GM12878 (cell line): ENCODE measurements at regions not wholly inside any gene's neighbourhood (a gene's known extent, or its start where the extent isn't known, plus 50 kb on each side); places are given as distances from the start of the nearest gene placed in this dataset.

Experiments
- ATAC-seq: fragments of 200-7000 bp; cut with Tn5 transposase; 3 replicates; pipeline ENCODE4 v1.9.1; 2020; ENCODE audit warnings: mild to moderate bottlenecking, moderate library complexity
- BruUV-seq: library from RNA; stranded (reverse); fragments of 400-500 nt; replicated peaks from 2 replicates; lab custom pipeline; 2021; lab: Mats Ljungman, UMichigan
- CTCF ChIA-PET: fragments of 300-600 bp; sonication (Branson Sonifier 250); formaldehyde crosslinking; extraction: SDS; loops from one replicate; lab custom pipeline; 2021; ENCODE audit warnings: inconsistent platforms; lab: Yijun Ruan, JAX
- POLR2A ChIA-PET: fragments of 350-600 bp; formaldehyde crosslinking; extraction: SDS; loops from one replicate; lab custom pipeline; 2021; ENCODE audit warnings: inconsistent platforms; lab: Charles Lee
- RAD21 ChIA-PET: fragments of 300-600 bp; sonication (Branson Sonifier 250); formaldehyde crosslinking; loops from one replicate; lab custom pipeline; 2023; ENCODE audit warnings: antibody characterized with exemption; ENCODE audit not compliant: unreplicated experiment; lab: Charles Lee
- SMC1A ChIA-PET: fragments of 300-600 bp; sonication (Branson Sonifier 250); formaldehyde crosslinking; loops from one replicate; lab custom pipeline; 2023; ENCODE audit not compliant: unreplicated experiment, uncharacterized antibody; lab: Charles Lee
- DNase-seq: peaks from one replicate; pipeline ENCODE4 v3.0.0-alpha.2; 2011; ENCODE audit warnings: low read depth, low spot score
- FAIRE-seq: peaks from 3 replicates; lab custom pipeline; 2011; peaks lifted over from hg19 to GRCh38; lab: Jason Lieb, UNC
- H2AFZ ChIP-seq: 2 replicates; pipeline ENCODE4 v1.6.0; 2011; ENCODE audit warnings: low read depth, low read length, control low read depth; ENCODE audit not compliant: control insufficient read depth
- H3K27ac ChIP-seq: 2 replicates; pipeline ENCODE4 v1.5.1; 2011; ENCODE audit warnings: control low read depth; ENCODE audit not compliant: control insufficient read depth, insufficient read depth
- H3K27me3 ChIP-seq, 2 experiments: replicated peaks in 1 of 2; 2 replicates each; pipeline versions ENCODE4 v1.6.0 to v1.6.1; 2011; ENCODE audit warnings: low read length in 1 of 2; ENCODE audit not compliant: control insufficient read depth in 2 of 2, insufficient read depth in 2 of 2
- H3K36me3 ChIP-seq, 2 experiments: 2 replicates each; pipeline ENCODE4 v1.5.1; 2011; ENCODE audit warnings: low read length in 1 of 2; ENCODE audit not compliant: control insufficient read depth in 2 of 2, insufficient read depth in 2 of 2
- H3K4me1 ChIP-seq: 2 replicates; pipeline ENCODE4 v1.6.1; 2011; ENCODE audit warnings: mild to moderate bottlenecking, low read length, moderate library complexity, mixed read lengths; ENCODE audit not compliant: control insufficient read depth, insufficient read depth
- H3K4me2 ChIP-seq: 2 replicates; pipeline ENCODE4 v1.6.0; 2011; ENCODE audit warnings: control low read depth; ENCODE audit not compliant: control insufficient read depth, insufficient read depth
- H3K4me3 ChIP-seq: fragments of 200-600 bp; sonication (generic); 2 replicates; pipeline ENCODE4 v1.5.1; 2016
- H3K79me2 ChIP-seq: 2 replicates; pipeline ENCODE4 v1.6.0; 2011; ENCODE audit warnings: low read length; ENCODE audit not compliant: control insufficient read depth, insufficient read depth
- H3K9ac ChIP-seq: 2 replicates; pipeline ENCODE4 v1.8.0; 2011; ENCODE audit warnings: low read length, control low read depth, mixed read lengths; ENCODE audit not compliant: control insufficient read depth, insufficient read depth
- H3K9me3 ChIP-seq: replicated peaks from 3 replicates; pipeline ENCODE4 v1.5.1; 2011; ENCODE audit warnings: mild to moderate bottlenecking, low read length; ENCODE audit not compliant: control insufficient read depth, insufficient read depth
- H4K20me1 ChIP-seq: 2 replicates; pipeline ENCODE4 v1.6.0; 2011; ENCODE audit not compliant: control insufficient read depth, insufficient read depth
- BRCA1 ChIP-seq: IDR thresholded peaks from 2 replicates; pipeline ENCODE4 v1.6.1; 2011; ENCODE audit warnings: low read depth, low read length, improper control_type of control experiment
- FOXM1 ChIP-seq: IDR thresholded peaks from 2 replicates; pipeline ENCODE4 v1.6.1; 2012; ENCODE audit warnings: low read depth, mild to moderate bottlenecking, inconsistent platforms, low read length, moderate library complexity
- LARP7 ChIP-seq: fragments of 450-650 bp; IDR thresholded peaks from 2 replicates; pipeline ENCODE4 v1.6.1; 2017; ENCODE audit warnings: mild to moderate bottlenecking
- MTA3 ChIP-seq: IDR thresholded peaks from 2 replicates; pipeline ENCODE4 v1.6.1; 2012; ENCODE audit warnings: low read length, inconsistent platforms, borderline replicate concordance
- POLR2AphosphoS2 ChIP-seq: IDR thresholded peaks from 2 replicates; pipeline ENCODE4 v1.6.1; 2011; ENCODE audit warnings: low read depth, mild to moderate bottlenecking, low read length, improper control_type of control experiment, moderate library complexity
- POLR2AphosphoS5 ChIP-seq: IDR thresholded peaks from 2 replicates; pipeline ENCODE4 v1.6.1; 2011; ENCODE audit warnings: mild to moderate bottlenecking, low read length, inconsistent platforms
- RAD51 ChIP-seq: fragments of 450-650 bp; IDR thresholded peaks from 2 replicates; pipeline ENCODE4 v1.6.1; 2016; ENCODE audit warnings: moderate library complexity, mild to moderate bottlenecking, inconsistent platforms
- RCOR1 ChIP-seq: conservative IDR thresholded peaks from 2 replicates; pipeline ENCODE4 v1.6.1; 2012; ENCODE audit warnings: low read depth, low read length, improper control_type of control experiment
- TBL1XR1 ChIP-seq: IDR thresholded peaks from 2 replicates; pipeline ENCODE4 v1.6.1; 2012; ENCODE audit warnings: low read depth, low read length, improper control_type of control experiment
- ZNF24 ChIP-seq: fragments of 450-650 bp; IDR thresholded peaks from 2 replicates; pipeline ENCODE4 v1.6.1; 2017; ENCODE audit warnings: antibody characterized with exemption, mild to moderate bottlenecking
- WGBS: methylation state at CpG from one replicate; pipeline ENCODE4 v1.1.6; 2016; ENCODE audit warnings: low lambda C conversion rate; ENCODE audit not compliant: insufficient replicate concordance, insufficient coverage; ENCODE audit errors: missing lambda C conversion rate; 5-methylcytosine and 5-hydroxymethylcytosine counted together
- in situ Hi-C: fragments of 300-500 bp; cut with MboI; formaldehyde crosslinking; loops from 9 replicates; pipeline ENCODE4 v1.14.3; 2018; ENCODE audit warnings: mixed read lengths
- intact Hi-C: fragments of 100-400 bp; cut with micrococcal nuclease; formaldehyde crosslinking; loops from one replicate; pipeline ENCODE4 v1.14.2; 2022; ENCODE audit not compliant: unreplicated experiment
- TF ChIP-seq, protein P1 (sequence below): IDR thresholded peaks from 2 replicates; pipeline ENCODE4 v1.6.1; 2011; ENCODE audit warnings: borderline replicate concordance, low read depth, mild to moderate bottlenecking, moderate library complexity, mixed read lengths, low read length; ENCODE audit not compliant: insufficient read depth; ENCODE audit errors: extremely low read length
- TF ChIP-seq, protein P2 (sequence below): fragments of 450-650 bp; formaldehyde crosslinking; IDR thresholded peaks from 2 replicates; pipeline ENCODE4 v1.5.0; 2022; ENCODE audit warnings: mild to moderate bottlenecking, missing genetic modification characterization
- TF ChIP-seq, protein P3 (sequence below): fragments of 450-650 bp; conservative IDR thresholded peaks from 2 replicates; pipeline ENCODE4 v1.6.1; 2017; ENCODE audit warnings: mild to moderate bottlenecking, moderate library complexity

DNA sequence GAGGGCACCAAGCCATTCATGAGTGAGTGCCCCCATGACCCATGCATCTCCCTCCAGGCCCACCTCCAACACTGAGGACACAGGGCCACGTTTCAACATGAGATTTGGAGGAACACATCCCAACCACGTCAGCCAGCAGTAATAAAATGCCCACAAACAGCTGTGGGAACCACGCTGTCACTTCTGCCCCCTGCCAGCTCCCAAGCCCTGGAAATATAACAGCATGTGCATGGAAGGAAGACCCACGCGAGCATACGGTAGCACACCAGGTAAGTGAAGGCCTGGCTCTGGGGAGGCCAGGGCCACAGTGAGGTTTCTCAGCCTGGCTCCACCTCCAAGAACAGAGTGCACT is 168.9 kb upstream of the PFKP start (continued):
- TF ChIP-seq, protein P1, sequence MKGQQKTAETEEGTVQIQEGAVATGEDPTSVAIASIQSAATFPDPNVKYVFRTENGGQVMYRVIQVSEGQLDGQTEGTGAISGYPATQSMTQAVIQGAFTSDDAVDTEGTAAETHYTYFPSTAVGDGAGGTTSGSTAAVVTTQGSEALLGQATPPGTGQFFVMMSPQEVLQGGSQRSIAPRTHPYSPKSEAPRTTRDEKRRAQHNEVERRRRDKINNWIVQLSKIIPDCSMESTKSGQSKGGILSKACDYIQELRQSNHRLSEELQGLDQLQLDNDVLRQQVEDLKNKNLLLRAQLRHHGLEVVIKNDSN: no peak
- TF ChIP-seq LARP7 (no peak), POLR2AphosphoS5 (no peak), BRCA1 (no peak), RCOR1 (no peak)
- TF ChIP-seq, protein P2, sequence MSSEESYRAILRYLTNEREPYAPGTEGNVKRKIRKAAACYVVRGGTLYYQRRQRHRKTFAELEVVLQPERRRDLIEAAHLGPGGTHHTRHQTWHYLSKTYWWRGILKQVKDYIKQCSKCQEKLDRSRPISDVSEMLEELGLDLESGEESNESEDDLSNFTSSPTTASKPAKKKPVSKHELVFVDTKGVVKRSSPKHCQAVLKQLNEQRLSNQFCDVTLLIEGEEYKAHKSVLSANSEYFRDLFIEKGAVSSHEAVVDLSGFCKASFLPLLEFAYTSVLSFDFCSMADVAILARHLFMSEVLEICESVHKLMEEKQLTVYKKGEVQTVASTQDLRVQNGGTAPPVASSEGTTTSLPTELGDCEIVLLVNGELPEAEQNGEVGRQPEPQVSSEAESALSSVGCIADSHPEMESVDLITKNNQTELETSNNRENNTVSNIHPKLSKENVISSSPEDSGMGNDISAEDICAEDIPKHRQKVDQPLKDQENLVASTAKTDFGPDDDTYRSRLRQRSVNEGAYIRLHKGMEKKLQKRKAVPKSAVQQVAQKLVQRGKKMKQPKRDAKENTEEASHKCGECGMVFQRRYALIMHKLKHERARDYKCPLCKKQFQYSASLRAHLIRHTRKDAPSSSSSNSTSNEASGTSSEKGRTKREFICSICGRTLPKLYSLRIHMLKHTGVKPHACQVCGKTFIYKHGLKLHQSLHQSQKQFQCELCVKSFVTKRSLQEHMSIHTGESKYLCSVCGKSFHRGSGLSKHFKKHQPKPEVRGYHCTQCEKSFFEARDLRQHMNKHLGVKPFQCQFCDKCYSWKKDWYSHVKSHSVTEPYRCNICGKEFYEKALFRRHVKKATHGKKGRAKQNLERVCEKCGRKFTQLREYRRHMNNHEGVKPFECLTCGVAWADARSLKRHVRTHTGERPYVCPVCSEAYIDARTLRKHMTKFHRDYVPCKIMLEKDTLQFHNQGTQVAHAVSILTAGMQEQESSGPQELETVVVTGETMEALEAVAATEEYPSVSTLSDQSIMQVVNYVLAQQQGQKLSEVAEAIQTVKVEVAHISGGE (CRISPR knock-in tag): no peak

DNA sequence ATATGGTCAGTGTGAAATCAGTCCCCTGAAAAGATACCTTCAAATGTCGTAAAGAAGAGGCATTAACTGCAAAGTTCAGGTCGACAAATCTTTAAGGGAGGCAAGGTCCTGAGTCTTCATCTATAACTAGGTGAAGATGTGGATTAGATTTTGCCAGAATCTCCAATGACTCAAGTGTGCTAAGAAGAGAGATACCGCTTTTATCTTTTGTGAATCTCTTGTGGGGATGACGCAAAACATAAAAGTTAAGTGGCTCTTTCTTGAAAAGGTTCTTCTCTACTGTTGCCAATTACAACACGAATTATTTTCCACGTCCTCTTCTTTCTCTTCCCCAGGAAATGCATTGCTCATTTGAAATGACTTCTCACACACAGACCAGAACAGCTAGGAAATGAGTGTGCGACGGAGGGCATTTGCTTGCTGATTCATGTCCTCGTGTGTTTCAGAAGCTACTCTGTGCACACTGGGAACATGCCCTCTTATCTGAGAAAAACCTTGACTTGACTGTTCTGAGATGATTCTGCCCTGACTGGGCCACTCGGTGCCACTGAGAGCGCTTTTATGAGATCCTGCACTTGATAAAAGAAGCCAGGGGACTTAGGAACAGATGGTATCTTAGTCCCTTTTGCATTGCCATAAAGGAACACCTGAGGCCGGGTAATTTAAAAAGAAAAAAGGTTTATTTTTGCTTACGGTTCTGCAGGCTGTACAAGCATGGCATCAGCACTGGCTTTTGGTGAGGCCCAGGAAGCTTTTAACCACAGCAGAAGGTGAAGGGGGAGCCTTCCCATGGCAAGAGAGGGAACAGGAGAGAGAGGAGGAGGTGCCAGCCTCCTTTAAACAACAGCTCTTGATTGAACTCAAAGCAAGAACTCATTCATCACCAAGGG is 169.5 kb upstream of the PFKP start:
- Histone ChIP-seq H3K27ac (no peak overlapping the region), H4K20me1 (no peaks in the 10 kb centered on the region), H3K4me3 (no peak overlapping the region), H2AFZ (no peak overlapping the region), H3K4me1 (no peaks in the 10 kb centered on the region), H3K79me2 (no peaks in the 10 kb centered on the region), H3K36me3 (no peaks in the 10 kb centered on the region)
- POLR2A ChIA-PET: no interaction called here
- in situ Hi-C loops (no loop called here), intact Hi-C loops (no loop called here)
- SMC1A ChIA-PET: no interaction called here
- FAIRE-seq (no peak), DNase-seq (no peak)
- CTCF ChIA-PET: no interaction called here
- no peak for TF ChIP-seq RAD51
- no peak for TF ChIP-seq FOXM1
- no peak for TF ChIP-seq MTA3
- no peak for TF ChIP-seq TBL1XR1
- TF ChIP-seq POLR2AphosphoS2: no peak
- TF ChIP-seq ZNF24: no peak
- no peak for TF ChIP-seq LARP7
- TF ChIP-seq, protein P3, sequence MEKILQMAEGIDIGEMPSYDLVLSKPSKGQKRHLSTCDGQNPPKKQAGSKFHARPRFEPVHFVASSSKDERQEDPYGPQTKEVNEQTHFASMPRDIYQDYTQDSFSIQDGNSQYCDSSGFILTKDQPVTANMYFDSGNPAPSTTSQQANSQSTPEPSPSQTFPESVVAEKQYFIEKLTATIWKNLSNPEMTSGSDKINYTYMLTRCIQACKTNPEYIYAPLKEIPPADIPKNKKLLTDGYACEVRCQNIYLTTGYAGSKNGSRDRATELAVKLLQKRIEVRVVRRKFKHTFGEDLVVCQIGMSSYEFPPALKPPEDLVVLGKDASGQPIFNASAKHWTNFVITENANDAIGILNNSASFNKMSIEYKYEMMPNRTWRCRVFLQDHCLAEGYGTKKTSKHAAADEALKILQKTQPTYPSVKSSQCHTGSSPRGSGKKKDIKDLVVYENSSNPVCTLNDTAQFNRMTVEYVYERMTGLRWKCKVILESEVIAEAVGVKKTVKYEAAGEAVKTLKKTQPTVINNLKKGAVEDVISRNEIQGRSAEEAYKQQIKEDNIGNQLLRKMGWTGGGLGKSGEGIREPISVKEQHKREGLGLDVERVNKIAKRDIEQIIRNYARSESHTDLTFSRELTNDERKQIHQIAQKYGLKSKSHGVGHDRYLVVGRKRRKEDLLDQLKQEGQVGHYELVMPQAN: no peak
- TF ChIP-seq, all 136 proteins: peak for 0
- Histone ChIP-seq H3K27me3 (peaks cover 0 to 2% of the 10 kb centered on the region in 2 experiments; a peak in 2 of 4 replicates), H3K9ac (no peak overlapping the region), H3K4me2 (no peak overlapping the region), H3K9me3 (no peaks in the 10 kb centered on the region)
- RAD21 ChIA-PET: no interaction called here
- BruUV-seq: no TSS peak
- ATAC-seq: no peak
- 25% methylated on average over 13 of the region's 13 CpGs for WGBS
